Upper lobe of left lung (tissue), 6 donors: ENCODE measurements at regions not wholly inside any gene's neighbourhood (a gene's known extent, or its start where the extent isn't known, plus 50 kb on each side); places are given as distances from the start of the nearest gene placed in this dataset.

Experiments
- ATAC-seq, 2 donors: fragments of 200-7000 bp; cut with Tn5 transposase; one replicate each; pipeline ENCODE4 v1.9.1; 2022; ENCODE audit warnings: mild to moderate bottlenecking in 2 of 2, moderate library complexity in 2 of 2; ENCODE audit not compliant: low FRiP score in 2 of 2
- DNase-seq, 2 donors: peaks; one replicate each; pipeline ENCODE4 v3.0.0-alpha.2; 2019 to 2020
- H3K27ac ChIP-seq, 4 donors: fragments of 200-600 bp; sonication (generic); one replicate each; pipeline ENCODE4 v1.5.1; 2016 to 2019
- H3K27me3 ChIP-seq, 4 donors: fragments of 200-600 bp; sonication (generic); one replicate each; pipeline ENCODE4 v1.5.1; 2017 to 2019
- H3K36me3 ChIP-seq, 4 donors: fragments of 200-600 bp; sonication (generic); one replicate each; pipeline ENCODE4 v1.5.1; 2016 to 2019
- H3K4me1 ChIP-seq, 4 donors: fragments of 200-600 bp; sonication (generic); one replicate each; pipeline ENCODE4 v1.5.1; 2018 to 2019
- H3K4me3 ChIP-seq, 4 donors: fragments of 200-600 bp; sonication (generic); one replicate each; pipeline ENCODE4 v1.5.1; 2017 to 2019; ENCODE audit warnings: mild to moderate bottlenecking in 2 of 4, moderate library complexity in 1 of 4
- H3K9me3 ChIP-seq, 4 donors: fragments of 200-600 bp; sonication (generic); one replicate each; pipeline ENCODE4 v1.5.1; 2018 to 2019
- EP300 ChIP-seq, 4 donors: sonication (generic); formaldehyde crosslinking; IDR thresholded peaks; one replicate each; pipeline ENCODE4 v1.5.1; 2017; ENCODE audit warnings: antibody characterized with exemption in 4 of 4, control low read depth in 2 of 4
- POLR2A ChIP-seq, 4 donors: fragments of 450-650 bp; IDR thresholded peaks; one replicate each; pipeline ENCODE4 v1.5.1; 2016 to 2017; ENCODE audit warnings: antibody characterized with exemption in 4 of 4, mild to moderate bottlenecking in 2 of 4
- POLR2AphosphoS5 ChIP-seq, 2 donors: sonication (generic); formaldehyde crosslinking; IDR thresholded peaks; one replicate each; pipeline ENCODE4 v1.5.1; 2017; ENCODE audit warnings: antibody characterized with exemption in 2 of 2
- WGBS, 2 donors: methylation state at CpG; one replicate each; pipeline ENCODE4 v1.1.5; 2017 to 2018; 5-methylcytosine and 5-hydroxymethylcytosine counted together
- TF ChIP-seq, protein P1 (sequence below), 6 experiments: fragments of 450-650 bp in 4 of 6; fragments of 200-600 bp in 2 of 6; sonication (generic) in 2 of 6; IDR thresholded peaks; one replicate each; pipeline ENCODE4 v1.5.1; 2016 to 2019; ENCODE audit warnings: antibody characterized with exemption in 6 of 6
- donor health status: DM: no; HTN: no; CAD: no; lungs with moderate emphysema.
- donor health status: DM: no; HTN: yes; CAD: no; lungs with severe emphysema.

DNA sequence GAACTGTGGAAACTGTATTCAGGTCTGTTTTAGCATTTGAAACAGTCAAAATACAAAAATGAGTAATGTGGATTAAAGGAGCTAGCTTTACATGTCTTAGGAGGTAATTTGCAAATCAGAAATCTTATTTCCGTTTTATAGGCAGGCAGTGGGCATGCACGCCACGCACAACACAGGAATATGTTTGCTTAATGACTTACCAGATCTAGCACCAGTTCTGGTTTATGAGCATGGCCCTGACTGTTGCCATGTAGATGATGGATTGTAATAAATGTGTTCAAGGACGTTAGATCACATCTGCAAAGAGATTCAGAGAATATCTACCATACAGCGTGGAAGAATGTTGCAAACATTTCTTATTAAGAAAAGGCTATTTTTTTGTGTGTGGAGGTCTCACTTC lies 344.5 kb upstream of the NR3C2 start:
- no peak for ATAC-seq
- TF ChIP-seq POLR2AphosphoS5 (IDR thresholded peaks at IDR 0.05): no peak
- H3K36me3 ChIP-seq: no peaks in the 10 kb centered on the region
- DNase-seq: no peak
- no peaks in the 10 kb centered on the region for H3K27me3 ChIP-seq
- WGBS, 2 donors: 78 to 83% methylated on average over 5 of the region's 5 CpGs
- peaks cover 0 to 4% (median 0%) of the 10 kb centered on the region in 4 donors for H3K4me1 ChIP-seq
- no peaks in the 10 kb centered on the region for H3K9me3 ChIP-seq
- H3K27ac ChIP-seq: no peak overlapping the region
- no peak overlapping the region for H3K4me3 ChIP-seq

DNA sequence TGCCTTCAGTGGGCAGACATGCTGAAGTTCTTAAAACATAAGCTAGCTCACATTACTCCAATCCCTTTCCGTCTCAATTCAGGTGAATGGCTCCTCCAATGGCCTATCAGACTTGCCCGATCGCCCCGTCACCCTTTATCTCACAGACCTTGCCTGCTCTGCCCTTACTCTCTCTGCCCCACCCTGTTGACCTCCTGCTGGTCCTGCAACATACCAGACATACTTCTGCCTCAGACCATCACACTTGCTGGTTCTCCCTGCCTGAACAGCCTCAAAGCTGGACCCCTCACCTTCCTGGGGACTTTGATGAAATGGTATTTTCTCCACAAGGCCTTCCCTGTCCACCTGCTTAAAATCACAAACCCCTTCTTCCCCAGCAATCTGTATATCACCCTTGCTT lies 340.1 kb upstream of the NR3C2 start:
- H3K27ac ChIP-seq: no peak overlapping the region
- ATAC-seq: no peak
- H3K27me3 ChIP-seq: no peaks in the 10 kb centered on the region
- no peaks in the 10 kb centered on the region for H3K36me3 ChIP-seq
- TF ChIP-seq POLR2A (IDR thresholded peaks at IDR 0.05) (no peak), EP300 (IDR thresholded peaks at IDR 0.05) (no peak), POLR2AphosphoS5 (IDR thresholded peaks at IDR 0.05) (no peak)
- TF ChIP-seq, protein P1, sequence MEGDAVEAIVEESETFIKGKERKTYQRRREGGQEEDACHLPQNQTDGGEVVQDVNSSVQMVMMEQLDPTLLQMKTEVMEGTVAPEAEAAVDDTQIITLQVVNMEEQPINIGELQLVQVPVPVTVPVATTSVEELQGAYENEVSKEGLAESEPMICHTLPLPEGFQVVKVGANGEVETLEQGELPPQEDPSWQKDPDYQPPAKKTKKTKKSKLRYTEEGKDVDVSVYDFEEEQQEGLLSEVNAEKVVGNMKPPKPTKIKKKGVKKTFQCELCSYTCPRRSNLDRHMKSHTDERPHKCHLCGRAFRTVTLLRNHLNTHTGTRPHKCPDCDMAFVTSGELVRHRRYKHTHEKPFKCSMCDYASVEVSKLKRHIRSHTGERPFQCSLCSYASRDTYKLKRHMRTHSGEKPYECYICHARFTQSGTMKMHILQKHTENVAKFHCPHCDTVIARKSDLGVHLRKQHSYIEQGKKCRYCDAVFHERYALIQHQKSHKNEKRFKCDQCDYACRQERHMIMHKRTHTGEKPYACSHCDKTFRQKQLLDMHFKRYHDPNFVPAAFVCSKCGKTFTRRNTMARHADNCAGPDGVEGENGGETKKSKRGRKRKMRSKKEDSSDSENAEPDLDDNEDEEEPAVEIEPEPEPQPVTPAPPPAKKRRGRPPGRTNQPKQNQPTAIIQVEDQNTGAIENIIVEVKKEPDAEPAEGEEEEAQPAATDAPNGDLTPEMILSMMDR (IDR thresholded peaks at IDR 0.05): no peak
- 54 to 67% methylated on average over 4 of the region's 4 CpGs for WGBS, 2 donors
- no peak overlapping the region for H3K4me3 ChIP-seq
- no peaks in the 10 kb centered on the region for H3K4me1 ChIP-seq
- peak in 1 of 2 donors; percentile 28 for DNase-seq
- no peaks in the 10 kb centered on the region for H3K9me3 ChIP-seq

DNA sequence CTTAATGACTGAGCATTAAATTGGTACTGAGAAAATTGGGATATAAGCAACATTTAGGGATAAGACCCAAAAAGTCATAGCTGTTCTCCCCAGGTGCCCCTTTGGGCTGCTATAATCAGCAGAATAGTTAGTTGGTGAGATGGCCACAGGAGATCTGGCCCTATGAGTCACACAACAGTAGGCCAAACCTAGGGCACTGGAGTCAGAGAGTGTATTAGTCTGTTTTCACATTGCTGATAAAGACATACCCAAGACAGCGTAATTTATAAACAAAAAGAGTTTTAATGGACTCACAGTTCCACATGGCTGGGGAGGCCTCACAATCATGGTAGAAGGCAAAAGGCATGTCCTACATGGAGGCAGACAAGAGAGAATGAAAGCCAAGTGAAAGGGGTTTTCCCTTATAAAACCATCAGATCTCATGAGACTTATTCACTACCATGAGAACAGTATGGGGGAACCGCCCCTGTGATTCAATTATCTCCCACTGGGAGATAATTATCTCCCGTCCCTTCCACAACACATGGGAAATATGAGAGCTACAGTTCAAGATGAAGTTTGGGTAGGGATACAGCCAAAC lies 338.3 kb upstream of the NR3C2 start:
- Histone ChIP-seq H3K9me3 (no peaks in the 10 kb centered on the region), H3K36me3 (no peaks in the 10 kb centered on the region), H3K27me3 (no peaks in the 10 kb centered on the region), H3K4me1 (no peaks in the 10 kb centered on the region), H3K27ac (no peak overlapping the region), H3K4me3 (no peak overlapping the region)
- ATAC-seq (no peak), DNase-seq (no peak)
- WGBS, 2 donors: 88 to 90% methylated on average over 3 of the region's 3 CpGs
- TF ChIP-seq EP300 (IDR thresholded peaks at IDR 0.05) (no peak), POLR2A (IDR thresholded peaks at IDR 0.05) (no peak), POLR2AphosphoS5 (IDR thresholded peaks at IDR 0.05) (no peak)
- TF ChIP-seq, protein P1 (IDR thresholded peaks at IDR 0.05): no peak

DNA sequence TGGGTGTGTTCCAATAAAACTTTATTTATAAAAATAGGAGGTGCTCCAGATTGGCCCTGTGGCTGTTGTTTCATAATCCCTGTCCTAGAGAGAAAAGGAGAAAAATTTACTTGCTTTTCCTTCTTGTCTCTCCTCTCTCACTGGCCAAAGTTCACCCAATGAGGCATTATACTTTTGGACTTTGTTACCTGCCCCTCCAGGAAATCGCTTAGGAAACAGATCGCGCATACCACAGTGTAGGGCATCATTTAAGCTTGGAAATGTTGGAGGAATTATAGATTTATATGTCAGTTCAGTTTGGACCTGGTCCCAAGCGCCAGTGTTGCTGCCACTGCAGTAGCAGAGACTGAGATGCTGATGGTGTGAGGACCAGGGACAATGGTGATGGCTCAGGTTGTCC lies 337.6 kb upstream of the NR3C2 start:
- Histone ChIP-seq H3K27me3 (no peaks in the 10 kb centered on the region), H3K9me3 (no peaks in the 10 kb centered on the region), H3K36me3 (no peaks in the 10 kb centered on the region), H3K4me3 (no peak overlapping the region), H3K4me1 (no peaks in the 10 kb centered on the region), H3K27ac (no peak overlapping the region)
- 91 to 95% methylated on average over 4 of the region's 4 CpGs for WGBS, 2 donors
- no peak for DNase-seq
- ATAC-seq: no peak
- TF ChIP-seq POLR2AphosphoS5 (IDR thresholded peaks at IDR 0.05): no peak
- no peak for TF ChIP-seq EP300 (IDR thresholded peaks at IDR 0.05)
- no peak for TF ChIP-seq POLR2A (IDR thresholded peaks at IDR 0.05)
- TF ChIP-seq, protein P1 (IDR thresholded peaks at IDR 0.05): no peak

DNA sequence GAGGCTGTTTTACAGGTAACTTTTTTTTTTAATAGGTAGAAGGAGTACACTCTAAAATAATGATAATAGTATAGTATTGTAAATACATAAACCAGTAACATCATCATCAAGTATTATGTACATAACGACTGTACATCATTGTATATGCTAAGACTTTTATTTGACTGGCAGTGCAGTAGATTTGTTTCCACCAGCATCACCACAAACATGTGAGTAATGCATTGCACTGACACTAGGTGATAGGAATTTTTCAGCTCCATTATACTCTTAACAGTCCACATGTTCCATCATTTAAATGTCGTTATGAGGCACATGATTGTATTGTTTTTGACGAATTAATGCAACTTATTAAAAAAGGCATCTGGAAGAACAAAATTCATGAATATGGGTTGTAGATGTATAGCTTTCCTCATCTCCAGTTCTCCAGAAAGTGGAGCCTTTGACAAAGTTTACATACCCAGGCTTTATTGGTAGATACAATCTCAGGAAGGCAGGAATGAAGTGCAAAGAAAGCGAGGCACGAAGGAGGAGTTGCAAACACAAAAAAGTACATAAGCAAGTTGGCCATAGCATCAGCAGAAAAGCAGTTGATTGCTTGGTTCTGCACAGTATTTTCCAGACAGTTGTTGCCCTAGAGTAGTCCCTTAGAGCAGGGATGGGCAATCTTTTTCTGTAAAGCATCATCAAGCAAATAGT lies 336.9 kb upstream of the NR3C2 start:
- DNase-seq (no peak), ATAC-seq (no peak)
- Histone ChIP-seq H3K36me3 (no peaks in the 10 kb centered on the region), H3K27me3 (no peaks in the 10 kb centered on the region), H3K4me1 (no peaks in the 10 kb centered on the region), H3K27ac (no peak overlapping the region), H3K9me3 (no peaks in the 10 kb centered on the region), H3K4me3 (no peak overlapping the region)
- TF ChIP-seq, protein P1 (IDR thresholded peaks at IDR 0.05): no peak
- TF ChIP-seq POLR2AphosphoS5 (IDR thresholded peaks at IDR 0.05) (no peak), EP300 (IDR thresholded peaks at IDR 0.05) (no peak), POLR2A (IDR thresholded peaks at IDR 0.05) (no peak)
- WGBS, 2 donors: 85 to 91% methylated on average over 5 of the region's 5 CpGs
